HepG2 (cell line): ENCODE measurements at regions not wholly inside any gene's neighbourhood (a gene's known extent, or its start where the extent isn't known, plus 50 kb on each side); places are given as distances from the start of the nearest gene placed in this dataset.

Experiments used
- ATAC-seq: fragments of 200-7000 bp; cut with Tn5 transposase; 3 replicates; pipeline ENCODE4 v1.9.1; 2020; ENCODE audit warnings: mild to moderate bottlenecking, moderate library complexity
- BruUV-seq: library from RNA; stranded (reverse); fragments of 400-500 nt; replicated peaks from 2 replicates; lab custom pipeline; 2021; lab: Mats Ljungman, UMichigan
- CTCF ChIA-PET: fragments of 300-600 bp; formaldehyde crosslinking; extraction: SDS; loops from one replicate; lab custom pipeline; 2021; ENCODE audit warnings: low total read pairs, inconsistent platforms, low intra/inter-chr PET ratio; lab: Yijun Ruan, JAX
- POLR2A ChIA-PET: fragments of 350-600 bp; sonication (Branson Sonifier 250); formaldehyde crosslinking; loops from one replicate; lab custom pipeline; 2020; ENCODE audit warnings: antibody characterized with exemption, inconsistent platforms; lab: Yijun Ruan, JAX
- DNase-seq: peaks from one replicate; pipeline ENCODE4 v3.0.0-alpha.2; 2015; ENCODE audit warnings: low spot score
- FAIRE-seq: peaks from 3 replicates; lab custom pipeline; 2011; peaks lifted over from hg19 to GRCh38; lab: Jason Lieb, UNC
- H2AFZ ChIP-seq: one replicate; pipeline ENCODE4 v1.6.1; 2011; ENCODE audit warnings: low read length, inconsistent platforms
- H3K27ac ChIP-seq: fragments of 300-600 bp; 3 replicates; pipeline ENCODE4 v1.8.0; 2011; ENCODE audit warnings: mixed run types, mild to moderate bottlenecking, mixed read lengths, low read length, inconsistent platforms; ENCODE audit not compliant: insufficient read depth; ENCODE audit errors: extremely low read length
- H3K27me3 ChIP-seq, 2 experiments: fragments of 200-600 bp in 1 of 2; 2 replicates in 1 of 2; 3 replicates in 1 of 2; pipeline versions ENCODE4 v1.6.0 to v1.8.0; 2011; ENCODE audit warnings: low read length in 2 of 2, mild to moderate bottlenecking in 2 of 2, moderate library complexity in 2 of 2, inconsistent platforms in 1 of 2; ENCODE audit not compliant: insufficient read depth in 2 of 2, control insufficient read depth in 1 of 2
- H3K36me3 ChIP-seq, 2 experiments: fragments of 200-600 bp in 1 of 2; replicated peaks in 1 of 2; 2 replicates in 1 of 2; 3 replicates in 1 of 2; pipeline versions ENCODE4 v1.5.1 to v1.8.0; 2011; ENCODE audit warnings: low read length in 2 of 2, inconsistent platforms in 1 of 2; ENCODE audit not compliant: insufficient read depth in 2 of 2, control insufficient read depth in 1 of 2
- H3K4me1 ChIP-seq: 2 replicates; pipeline ENCODE4 v1.5.1; 2012; ENCODE audit warnings: low read length, inconsistent platforms; ENCODE audit not compliant: insufficient read depth
- H3K4me2 ChIP-seq: 2 replicates; pipeline ENCODE4 v1.6.0; 2011; ENCODE audit warnings: low read depth, low read length, inconsistent platforms
- H3K4me3 ChIP-seq, 3 experiments: fragments of 200-600 bp in 1 of 3; sonication (generic), shearing (Covaris generic) in 1 of 3; replicated peaks in 1 of 3; 2 replicates each; pipeline ENCODE4 v1.5.1; 2011 to 2016; ENCODE audit warnings: low read length in 3 of 3, inconsistent platforms in 2 of 3, low read depth in 2 of 3, mild to moderate bottlenecking in 2 of 3, control low read depth in 1 of 3, mixed read lengths in 1 of 3; ENCODE audit not compliant: insufficient read depth in 1 of 3
- H3K79me2 ChIP-seq: one replicate; pipeline ENCODE4 v1.6.1; 2011; ENCODE audit warnings: low read length, inconsistent platforms; ENCODE audit not compliant: insufficient read depth
- H3K9ac ChIP-seq: 2 replicates; pipeline ENCODE4 v1.6.0; 2011; ENCODE audit warnings: mild to moderate bottlenecking, low read depth, low read length, inconsistent platforms; ENCODE audit not compliant: insufficient read depth
- H3K9me3 ChIP-seq: 2 replicates; pipeline ENCODE4 v1.5.1; 2012; ENCODE audit warnings: mild to moderate bottlenecking, low read length
- H4K20me1 ChIP-seq: 2 replicates; pipeline ENCODE4 v1.6.0; 2011; ENCODE audit warnings: inconsistent platforms, mild to moderate bottlenecking, low read length, moderate library complexity; ENCODE audit not compliant: insufficient read depth
- ARNT ChIP-seq: fragments of 450-650 bp; IDR thresholded peaks from 2 replicates; pipeline ENCODE4 v1.6.1; 2017
- CREB1 ChIP-seq, 2 experiments: fragments of 450-650 bp in 1 of 2; IDR thresholded peaks; 2 replicates each; pipeline ENCODE4 v1.6.1; 2016 to 2017; ENCODE audit warnings: control low read depth in 1 of 2, mild to moderate bottlenecking in 1 of 2, missing compliant biosample characterization in 1 of 2, missing genetic modification characterization in 1 of 2
- DNMT3B ChIP-seq: conservative IDR thresholded peaks from 2 replicates; pipeline ENCODE4 v1.6.1; 2016; ENCODE audit warnings: missing biosample characterization, control low read depth
- HOMEZ ChIP-seq: IDR thresholded peaks from 2 replicates; pipeline ENCODE4 v1.6.1; 2016; ENCODE audit warnings: low read depth
- KLF12 ChIP-seq: sonication (generic); formaldehyde crosslinking; IDR thresholded peaks from 2 replicates; pipeline ENCODE4 v1.4.0; 2020; ENCODE audit warnings: missing genetic modification reagents, borderline replicate concordance
- MED1 ChIP-seq: sonication (generic); formaldehyde crosslinking; IDR thresholded peaks from 2 replicates; pipeline ENCODE4 v1.4.0; 2020; ENCODE audit warnings: missing genetic modification reagents
- MTA1 ChIP-seq: sonication (generic); formaldehyde crosslinking; IDR thresholded peaks from 2 replicates; pipeline ENCODE4 v1.4.0; 2020; ENCODE audit warnings: missing genetic modification reagents, mild to moderate bottlenecking, borderline replicate concordance
- SAP130 ChIP-seq: IDR thresholded peaks from 2 replicates; pipeline ENCODE4 v1.6.1; 2016; ENCODE audit warnings: low read depth
- ZNF441 ChIP-seq: sonication (generic); formaldehyde crosslinking; IDR thresholded peaks from 2 replicates; pipeline ENCODE4 v1.7.0; 2021; ENCODE audit warnings: missing genetic modification reagents, borderline replicate concordance
- ZNF547 ChIP-seq: sonication (generic); formaldehyde crosslinking; IDR thresholded peaks from 2 replicates; pipeline ENCODE4 v1.5.1; 2020; ENCODE audit warnings: mild to moderate bottlenecking, missing genetic modification reagents
- ZNF570 ChIP-seq: sonication (generic); formaldehyde crosslinking; IDR thresholded peaks from 2 replicates; pipeline ENCODE4 v1.4.0; 2020; ENCODE audit warnings: mild to moderate bottlenecking, missing genetic modification reagents, borderline replicate concordance
- ZNF598 ChIP-seq: sonication (generic); formaldehyde crosslinking; IDR thresholded peaks from 2 replicates; pipeline ENCODE4 v1.5.1; 2020; ENCODE audit warnings: mild to moderate bottlenecking, missing genetic modification reagents, borderline replicate concordance
- ZNF777 ChIP-seq: sonication (generic); formaldehyde crosslinking; IDR thresholded peaks from 2 replicates; pipeline ENCODE4 v1.4.0; 2020; ENCODE audit warnings: missing genetic modification reagents
- ZNF879 ChIP-seq: sonication (generic); formaldehyde crosslinking; IDR thresholded peaks from 2 replicates; pipeline ENCODE4 v1.8.1; 2023; ENCODE audit warnings: missing genetic modification reagents
- ZSCAN20 ChIP-seq: sonication (generic); formaldehyde crosslinking; IDR thresholded peaks from 2 replicates; pipeline ENCODE4 v1.4.0; 2020; ENCODE audit warnings: missing genetic modification reagents, mild to moderate bottlenecking, borderline replicate concordance
- ZSCAN31 ChIP-seq: sonication (generic); formaldehyde crosslinking; IDR thresholded peaks from 2 replicates; pipeline ENCODE4 v1.5.0; 2020; ENCODE audit warnings: low read depth, mild to moderate bottlenecking, missing genetic modification reagents
- WGBS: methylation state at CpG from one replicate; pipeline ENCODE4 v1.1.6; 2017; ENCODE audit warnings: low lambda C conversion rate; 5-methylcytosine and 5-hydroxymethylcytosine counted together
- in situ Hi-C: cut with HindIII; loops from 2 replicates; pipeline ENCODE4 v1.10.0; 2017; ENCODE audit warnings: low pct_unique_long_range_greater_than_20kb; ENCODE audit not compliant: extremely low pct_ligation_motif_present
- intact Hi-C: fragments of 100-400 bp; cut with micrococcal nuclease; formaldehyde crosslinking; loops from one replicate; pipeline ENCODE4 v1.10.0; 2022; ENCODE audit not compliant: unreplicated experiment

DNA sequence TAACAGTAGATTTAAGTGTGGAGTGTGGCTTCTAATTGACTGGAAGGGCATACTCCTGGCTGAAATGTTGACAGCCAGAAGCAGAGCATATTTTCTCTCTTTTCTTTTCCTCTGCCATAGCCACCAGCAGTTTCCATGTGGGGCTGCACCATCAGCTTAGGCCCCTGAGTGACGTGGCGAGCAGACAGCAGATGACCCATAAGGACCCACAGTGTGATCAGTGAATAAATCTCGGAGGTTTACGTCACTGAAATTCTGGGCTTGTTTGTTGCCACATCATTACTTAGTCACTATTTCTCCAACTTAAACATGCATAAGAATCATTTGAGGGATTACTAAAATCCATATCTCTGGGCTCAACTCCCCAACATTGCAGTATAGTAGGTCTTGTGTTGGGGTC, 549.7 kb upstream of the TMEM132C start:
- no peak overlapping the region for H3K4me2 ChIP-seq
- H2AFZ ChIP-seq = no peak overlapping the region
- intact Hi-C loops (no loop called here), in situ Hi-C loops (no loop called here)
- BruUV-seq = no TSS peak
- WGBS = 9% methylated on average over 4 of the region's 4 CpGs
- DNase-seq (no peak), FAIRE-seq (no peak), ATAC-seq (no peak)
- no peak overlapping the region for H3K4me3 ChIP-seq
- no peak overlapping the region for H3K27ac ChIP-seq
- H4K20me1 ChIP-seq = no peaks in the 10 kb centered on the region
- ChIA-PET CTCF (no interaction called here), POLR2A (no interaction called here)
- H3K79me2 ChIP-seq = no peaks in the 10 kb centered on the region
- no peak for TF ChIP-seq ZNF777
- TF ChIP-seq ZNF598 (CRISPR knock-in tag) = no peak
- TF ChIP-seq ZNF547 (CRISPR knock-in tag) = no peak
- no peak for TF ChIP-seq ZSCAN20 (CRISPR knock-in tag)
- TF ChIP-seq DNMT3B (CRISPR knock-in tag) = no peak
- TF ChIP-seq CREB1 (IDR thresholded peaks at IDR 0.05) = peak; percentile 63
- TF ChIP-seq CREB1 (CRISPR knock-in tag; IDR thresholded peaks at IDR 0.05) = no peak
- no peak overlapping the region for H3K9ac ChIP-seq
- no peaks in the 10 kb centered on the region for H3K9me3 ChIP-seq
- H3K27me3 ChIP-seq = no peaks in the 10 kb centered on the region
- H3K4me1 ChIP-seq = no peaks in the 10 kb centered on the region
- no peaks in the 10 kb centered on the region for H3K36me3 ChIP-seq

- H3K79me2 ChIP-seq = no peaks in the 10 kb centered on the region
- no peaks in the 10 kb centered on the region for H3K36me3 ChIP-seq
- ChIA-PET CTCF (no interaction called here), POLR2A (no interaction called here)
- no peak overlapping the region for H3K4me2 ChIP-seq
- intact Hi-C loops (no loop called here), in situ Hi-C loops (no loop called here)
- no peak overlapping the region for H2AFZ ChIP-seq
- H3K27me3 ChIP-seq = no peaks in the 10 kb centered on the region
- FAIRE-seq = no peak
- no peaks in the 10 kb centered on the region for H3K9me3 ChIP-seq
- H4K20me1 ChIP-seq = no peaks in the 10 kb centered on the region
- no peak for DNase-seq
- no TSS peak for BruUV-seq
- no peaks in the 10 kb centered on the region for H3K4me1 ChIP-seq
- WGBS = 55% methylated on average over 8 of the region's 12 CpGs
- ATAC-seq = no peak
- no peak overlapping the region for H3K9ac ChIP-seq
- no peak overlapping the region for H3K27ac ChIP-seq
- TF ChIP-seq HOMEZ (CRISPR knock-in tag) = no peak
- TF ChIP-seq MED1 (CRISPR knock-in tag) = no peak
- TF ChIP-seq MTA1 (CRISPR knock-in tag) = no peak
- no peak for TF ChIP-seq ZNF570
- TF ChIP-seq KLF12 (CRISPR knock-in tag) = no peak
- TF ChIP-seq ARNT = no peak
- no peak for TF ChIP-seq ZNF879 (CRISPR knock-in tag)
- TF ChIP-seq SAP130 (CRISPR knock-in tag) = no peak
- no peak for TF ChIP-seq ZSCAN31 (CRISPR knock-in tag)
- no peak for TF ChIP-seq ZNF441 (CRISPR knock-in tag)
- no peak overlapping the region for H3K4me3 ChIP-seq
Measured at GRCh38 chr12:127720334-127720733, 546.6 kb upstream of the TMEM132C start.
